ENCODE measurements at regions not wholly inside any gene's neighbourhood (a gene's known extent, or its start where the extent isn't known, plus 50 kb on each side); places are given as distances from the start of the nearest gene placed in this dataset.
"Not testable (repeated sequence)": the region's sequence is repeated elsewhere in the genome, so short reads cannot be mapped to it uniquely, and the experiment has no call there.

GRCh38 chr6:163733061-163733460 is 318.5 kb downstream of the QKI start:
- H3K4me2 ChIP-seq = no peak overlapping the region
- TF ChIP-seq CTCF (conservative IDR thresholded peaks at IDR 0.05; ENCODE audit: low read depth, low read length) = no peak

DNA sequence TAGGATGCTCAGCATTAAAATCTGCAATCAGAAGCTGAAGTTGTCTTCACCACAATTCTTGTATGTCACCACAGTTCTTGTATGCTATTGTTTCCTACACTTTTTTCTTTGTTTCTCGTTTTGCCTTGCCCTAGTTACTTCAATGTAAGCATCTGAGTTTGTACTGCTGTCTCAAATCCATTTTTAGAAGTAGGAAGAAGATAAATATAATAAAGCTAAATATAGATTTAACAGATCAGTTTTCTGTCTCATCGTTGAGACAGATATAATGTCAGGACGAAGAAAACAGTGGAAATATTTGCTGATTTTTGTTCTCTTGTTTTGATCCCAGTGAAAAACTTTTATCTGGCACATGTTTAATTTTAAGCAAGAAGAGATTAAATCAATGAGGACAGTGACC is 318.0 kb downstream of the QKI start:
- Histone ChIP-seq H4K20me1 (ENCODE audit: insufficient read depth) (no peaks in the 10 kb centered on the region), H3K36me3 (ENCODE audit: insufficient read depth) (no peaks in the 10 kb centered on the region), H3K9ac (no peak overlapping the region), H3K27ac (no peak overlapping the region), H3K4me2 (no peak overlapping the region), H2AFZ (ENCODE audit: low read depth) (no peak overlapping the region), H3K27me3 (ENCODE audit: insufficient read depth, low read depth) (no peaks in the 10 kb centered on the region), H3K79me2 (ENCODE audit: insufficient read depth, low read depth) (no peaks in the 10 kb centered on the region), H3K4me3 (IDR thresholded peaks at IDR 0.05; ENCODE audit: insufficient read depth, low read depth, low read length) (no peak overlapping the region), H3K4me1 (ENCODE audit: low read depth, poor library complexity, severe bottlenecking) (no peaks in the 10 kb centered on the region)
- TF ChIP-seq CTCF (conservative IDR thresholded peaks at IDR 0.05; ENCODE audit: low read depth, low read length) = no peak

More at GRCh38 chr6:163733061-163733460, 318.5 kb downstream of the QKI start:
- no peak overlapping the region for H3K27ac ChIP-seq
- H3K9ac ChIP-seq = no peak overlapping the region
- H3K27me3 ChIP-seq (ENCODE audit: insufficient read depth, low read depth) = no peaks in the 10 kb centered on the region
- no peaks in the 10 kb centered on the region for H3K79me2 ChIP-seq (ENCODE audit: insufficient read depth, low read depth)
- H3K4me1 ChIP-seq (ENCODE audit: low read depth, poor library complexity, severe bottlenecking) = no peaks in the 10 kb centered on the region
- H3K36me3 ChIP-seq (ENCODE audit: insufficient read depth) = no peaks in the 10 kb centered on the region
- H2AFZ ChIP-seq (ENCODE audit: low read depth) = no peak overlapping the region
- H3K4me3 ChIP-seq (IDR thresholded peaks at IDR 0.05; ENCODE audit: insufficient read depth, low read depth, low read length) = no peak overlapping the region
- no peaks in the 10 kb centered on the region for H4K20me1 ChIP-seq (ENCODE audit: insufficient read depth)

- not testable (repeated sequence) for H4K20me1 ChIP-seq (ENCODE audit: insufficient read depth); H3K27ac ChIP-seq; H3K4me3 ChIP-seq (IDR thresholded peaks at IDR 0.05; ENCODE audit: insufficient read depth, low read depth, low read length); H3K9ac ChIP-seq; H3K27me3 ChIP-seq (ENCODE audit: insufficient read depth, low read depth); H3K36me3 ChIP-seq (ENCODE audit: insufficient read depth); H3K79me2 ChIP-seq (ENCODE audit: insufficient read depth, low read depth); H3K4me1 ChIP-seq (ENCODE audit: low read depth, poor library complexity, severe bottlenecking); H3K4me2 ChIP-seq; H2AFZ ChIP-seq (ENCODE audit: low read depth)
Measured at GRCh38 chr6:163732014-163732351, 317.5 kb downstream of the QKI start.

GRCh38 chr6:163731215-163732013 is 316.9 kb downstream of the QKI start:
- Histone ChIP-seq H3K27ac (no peak overlapping the region), H3K4me3 (IDR thresholded peaks at IDR 0.05; ENCODE audit: insufficient read depth, low read depth, low read length) (no peak overlapping the region), H4K20me1 (ENCODE audit: insufficient read depth) (no peaks in the 10 kb centered on the region), H3K36me3 (ENCODE audit: insufficient read depth) (no peaks in the 10 kb centered on the region), H3K4me1 (ENCODE audit: low read depth, poor library complexity, severe bottlenecking) (no peaks in the 10 kb centered on the region), H2AFZ (ENCODE audit: low read depth) (no peak overlapping the region), H3K4me2 (no peak overlapping the region), H3K9ac (no peak overlapping the region), H3K27me3 (ENCODE audit: insufficient read depth, low read depth) (no peaks in the 10 kb centered on the region), H3K79me2 (ENCODE audit: insufficient read depth, low read depth) (no peaks in the 10 kb centered on the region)
- no peak for TF ChIP-seq CTCF (conservative IDR thresholded peaks at IDR 0.05; ENCODE audit: low read depth, low read length)
